ENCODE measurements at regions not wholly inside any gene's neighbourhood (a gene's known extent, or its start where the extent isn't known, plus 50 kb on each side); places are given as distances from the start of the nearest gene placed in this dataset.

GRCh38 chr4:138959097-138959815, 56.3 kb upstream of the NOCT start:
- no peak for TF ChIP-seq GATA2 (IDR thresholded peaks at IDR 0.05; ENCODE audit: low read depth, low read length)
- no peak for TF ChIP-seq GATA3 (IDR thresholded peaks at IDR 0.05; ENCODE audit: low read depth, low read length)

All from SH-SY5Y (cell line).